ENCODE measurements at regions not wholly inside any gene's neighbourhood (a gene's known extent, or its start where the extent isn't known, plus 50 kb on each side); places are given as distances from the start of the nearest gene placed in this dataset.

- no peak for TF ChIP-seq CTCF (IDR thresholded peaks at IDR 0.05)
- no peak for TF ChIP-seq POLR2AphosphoS5 (IDR thresholded peaks at IDR 0.05)
- TF ChIP-seq POLR2A (IDR thresholded peaks at IDR 0.05; ENCODE audit: low read depth): no peak
These were observed 215.6 kb downstream of the PIK3R1 start for GRCh38 chr5:68431186-68431585.
